ENCODE measurements at regions not wholly inside any gene's neighbourhood (a gene's known extent, or its start where the extent isn't known, plus 50 kb on each side); places are given as distances from the start of the nearest gene placed in this dataset.

- Histone ChIP-seq H3K9me3 (ENCODE audit: control insufficient read depth, insufficient read depth, low read length) (peaks cover 33% of the 10 kb centered on the region), H3K4ac (ENCODE audit: low read depth, low read length) (no peak overlapping the region), H2BK5ac (ENCODE audit: low read depth, low read length, poor library complexity, severe bottlenecking) (no peak overlapping the region), H3K27ac (ENCODE audit: insufficient read depth, low read length) (no peak overlapping the region), H3K9me1 (ENCODE audit: insufficient read depth, low read length) (no peaks in the 10 kb centered on the region), H3K27me3 (ENCODE audit: control insufficient read depth, insufficient read depth, low read length) (no peaks in the 10 kb centered on the region), H3K14ac (replicated peaks; ENCODE audit: low read depth, low read length) (no peak overlapping the region), H2AK9ac (replicated peaks; ENCODE audit: low read depth, low read length, poor library complexity) (no peak overlapping the region), H4K91ac (ENCODE audit: insufficient read depth, low read depth, low read length) (no peak overlapping the region), H3K79me1 (ENCODE audit: low read depth in 1 of 2, low read length in 2 of 2) (no peaks in the 10 kb centered on the region), H3K9ac (ENCODE audit: low read depth, low read length) (no peak overlapping the region), H3K4me2 (ENCODE audit: low read depth, low read length) (no peak overlapping the region), H4K8ac (ENCODE audit: low read depth in 2 of 2, low read length in 2 of 2) (no peak overlapping the region), H3K4me3 (ENCODE audit: insufficient read depth, low read depth, low read length) (no peak overlapping the region), H3K36me3 (ENCODE audit: control insufficient read depth, insufficient read depth, low read length) (no peaks in the 10 kb centered on the region), H4K5ac (ENCODE audit: low read depth, low read length) (no peak overlapping the region), H2AK5ac (ENCODE audit: low read depth, low read length) (no peak overlapping the region), H2BK120ac (ENCODE audit: low read depth, low read length) (no peak overlapping the region), H2BK15ac (ENCODE audit: low read depth, low read length) (no peak overlapping the region), H2BK20ac (ENCODE audit: low read depth, low read length) (no peak overlapping the region), H3K23ac (ENCODE audit: low read depth, low read length) (no peak overlapping the region), H4K20me1 (ENCODE audit: insufficient read depth, low read length) (no peaks in the 10 kb centered on the region), H3K56ac (ENCODE audit: extremely low read depth, insufficient read depth, low read length) (no peak overlapping the region), H3K4me1 (ENCODE audit: control insufficient read depth, insufficient read depth, low read length) (no peaks in the 10 kb centered on the region), H2AFZ (replicated peaks; ENCODE audit: low read length, poor library complexity) (no peak overlapping the region), H3K18ac (ENCODE audit: low read depth, low read length) (no peak overlapping the region)
- dilution Hi-C loops (cut with HindIII; ENCODE audit: low sequenced_read_pairs, unreplicated experiment) (no loop called here), intact Hi-C loops (cut with micrococcal nuclease) (no loop called here), in situ Hi-C loops (cut with MboI; ENCODE audit: low sequenced_read_pairs) (no loop called here)
- ATAC-seq (ENCODE audit: low read depth), result no peak
- DNase-seq, result no peak
- 20% methylated on average over 1 of the region's 5 CpGs; no CpG with 5 or more reads in 1 of the 2 experiments for WGBS, 2 experiments (ENCODE audit: extremely low coverage in 2 of 2, insufficient read length in 1 of 2)
- BruUV-seq (replicated peaks), result no TSS peak
- POLR2A ChIA-PET (ENCODE audit: unreplicated experiment), result no interaction called here
- CTCF ChIA-PET, result no interaction called here
- TF ChIP-seq MAFK (IDR thresholded peaks at IDR 0.05; ENCODE audit: low read depth, low read length) (no peak), USF2 (IDR thresholded peaks at IDR 0.05; ENCODE audit: low read depth, low read length) (no peak), ELK1 (IDR thresholded peaks at IDR 0.05; ENCODE audit: borderline replicate concordance, low read depth, low read length) (no peak), MXI1 (IDR thresholded peaks at IDR 0.05; ENCODE audit: borderline replicate concordance, low read depth, low read length) (no peak), RFX5 (IDR thresholded peaks at IDR 0.05; ENCODE audit: low read depth, low read length) (no peak), SMC3 (IDR thresholded peaks at IDR 0.05; ENCODE audit: low read depth, low read length) (no peak), RCOR1 (IDR thresholded peaks at IDR 0.05; ENCODE audit: insufficient replicate concordance, low read length) (no peak), NFE2L2 (IDR thresholded peaks at IDR 0.05; ENCODE audit: low read depth, low read length) (no peak), FOS (IDR thresholded peaks at IDR 0.05; ENCODE audit: low read depth, low read length) (no peak), RAD21 (IDR thresholded peaks at IDR 0.05; ENCODE audit: low read length) (no peak), CHD1 (IDR thresholded peaks at IDR 0.05; ENCODE audit: low read depth, low read length) (no peak), BHLHE40 (IDR thresholded peaks at IDR 0.05; ENCODE audit: low read depth, low read length) (no peak), CTCF (conservative IDR thresholded peaks at IDR 0.05; ENCODE audit: low read depth, low read length) (no peak), CEBPB (IDR thresholded peaks at IDR 0.05; ENCODE audit: low read depth, low read length) (no peak), MAZ (IDR thresholded peaks at IDR 0.05; ENCODE audit: borderline replicate concordance, low read depth, low read length) (no peak), POLR2A (IDR thresholded peaks at IDR 0.05; ENCODE audit: low read depth, low read length) (no peak)
Observed at GRCh38 chr10:130757271-130757670, 554.2 kb downstream of the TCERG1L start.
